Neuronal stem cell (in vitro differentiated cells): ENCODE measurements at regions not wholly inside any gene's neighbourhood (a gene's known extent, or its start where the extent isn't known, plus 50 kb on each side); places are given as distances from the start of the nearest gene placed in this dataset.

ENCODE experiments used
- DNase-seq: peaks from one replicate; pipeline ENCODE4 v3.0.0-alpha.2; 2013; ENCODE audit warnings: low spot score
- H2AFZ ChIP-seq: one replicate; pipeline ENCODE4 v1.6.1; 2013; ENCODE audit warnings: mild to moderate bottlenecking, low read length, inconsistent platforms
- H2AK5ac ChIP-seq: 2 replicates; pipeline ENCODE4 v1.6.1; 2013; ENCODE audit warnings: low read depth, mild to moderate bottlenecking, inconsistent platforms, low read length, moderate library complexity, mixed read lengths
- H2BK120ac ChIP-seq: 2 replicates; pipeline ENCODE4 v1.6.1; 2013; ENCODE audit warnings: low read depth, mild to moderate bottlenecking, inconsistent platforms, low read length, moderate library complexity, mixed read lengths
- H2BK12ac ChIP-seq: one replicate; pipeline ENCODE4 v1.6.1; 2013; ENCODE audit warnings: low read length, inconsistent platforms
- H2BK15ac ChIP-seq: 2 replicates; pipeline ENCODE4 v1.6.1; 2013; ENCODE audit warnings: mild to moderate bottlenecking, low read length, inconsistent platforms, mixed read lengths
- H2BK5ac ChIP-seq: one replicate; pipeline ENCODE4 v1.6.1; 2013; ENCODE audit warnings: inconsistent platforms, mild to moderate bottlenecking, low read length, moderate library complexity
- H3K14ac ChIP-seq: one replicate; pipeline ENCODE4 v1.6.1; 2013; ENCODE audit warnings: low read length, inconsistent platforms
- H3K18ac ChIP-seq: 2 replicates; pipeline ENCODE4 v1.6.1; 2013; ENCODE audit warnings: low read length, inconsistent platforms
- H3K23ac ChIP-seq: 2 replicates; pipeline ENCODE4 v1.6.1; 2013; ENCODE audit warnings: low read depth, mild to moderate bottlenecking, mixed read lengths, low read length, inconsistent platforms; ENCODE audit not compliant: poor library complexity
- H3K27ac ChIP-seq: replicated peaks from 3 replicates; pipeline ENCODE4 v1.5.1; 2013; ENCODE audit warnings: low read length, inconsistent platforms
- H3K27me3 ChIP-seq, 3 experiments: 2 replicates each; pipeline ENCODE4 v1.6.1; 2013; ENCODE audit warnings: low read length in 3 of 3, mild to moderate bottlenecking in 2 of 3, inconsistent platforms in 1 of 3, low read depth in 1 of 3, mixed read lengths in 1 of 3, moderate library complexity in 1 of 3; ENCODE audit not compliant: control insufficient read depth in 3 of 3, insufficient read depth in 3 of 3
- H3K36me3 ChIP-seq, 2 donors: replicated peaks in 1 of 2; 2 replicates each; pipeline ENCODE4 v1.6.1; 2013; ENCODE audit warnings: low read length in 2 of 2; ENCODE audit not compliant: control insufficient read depth in 2 of 2, insufficient read depth in 2 of 2
- H3K4ac ChIP-seq: 2 replicates; pipeline ENCODE4 v1.6.1; 2013; ENCODE audit warnings: inconsistent platforms, mild to moderate bottlenecking, low read length, moderate library complexity
- H3K4me1 ChIP-seq, 2 donors: 1 replicate in 1 of 2; 2 replicates in 1 of 2; pipeline ENCODE4 v1.6.1; 2013; ENCODE audit warnings: low read length in 2 of 2, low read depth in 1 of 2; ENCODE audit not compliant: control insufficient read depth in 2 of 2, insufficient read depth in 1 of 2
- H3K4me2 ChIP-seq: one replicate; pipeline ENCODE4 v1.6.1; 2013; ENCODE audit warnings: mild to moderate bottlenecking, low read length, inconsistent platforms; ENCODE audit not compliant: insufficient read depth, poor library complexity, severe bottlenecking
- H3K4me3 ChIP-seq, 2 donors: 2 replicates each; pipeline ENCODE4 v1.5.1; 2013; ENCODE audit warnings: low read length in 2 of 2, mild to moderate bottlenecking in 2 of 2, inconsistent platforms in 1 of 2, moderate library complexity in 1 of 2
- H3K79me1 ChIP-seq: one replicate; pipeline ENCODE4 v1.6.1; 2013; ENCODE audit warnings: low read depth, mild to moderate bottlenecking, inconsistent platforms, low read length, moderate library complexity
- H3K9ac ChIP-seq: one replicate; pipeline ENCODE4 v1.6.1; 2013; ENCODE audit warnings: mild to moderate bottlenecking, low read depth, low read length, inconsistent platforms; ENCODE audit not compliant: poor library complexity
- H3K9me3 ChIP-seq, 2 donors: replicated peaks in 1 of 2; 2 replicates each; pipeline versions ENCODE3 to v1.6.1; 2013; ENCODE audit warnings: low read length in 2 of 2, mild to moderate bottlenecking in 2 of 2, inconsistent platforms in 1 of 2, low read depth in 1 of 2, mixed read lengths in 1 of 2, moderate library complexity in 1 of 2; ENCODE audit not compliant: control insufficient read depth in 2 of 2, insufficient read depth in 1 of 2
- H4K8ac ChIP-seq: one replicate; pipeline ENCODE4 v1.6.1; 2013; ENCODE audit warnings: low read depth, mild to moderate bottlenecking, inconsistent platforms, low read length, moderate library complexity
- H4K91ac ChIP-seq: one replicate; pipeline ENCODE4 v1.6.1; 2013; ENCODE audit warnings: low read length, low read depth, mild to moderate bottlenecking, inconsistent platforms; ENCODE audit not compliant: poor library complexity
- WGBS, 2 donors: extraction: QIAGEN DNeasy Blood & Tissue Kit; methylation state at CpG; one replicate each; pipeline ENCODE4 v1.1.7; 2013; ENCODE audit warnings: missing lambda C conversion rate in 2 of 2, mixed read lengths in 1 of 2; ENCODE audit not compliant: insufficient read length in 2 of 2, insufficient replicate concordance in 1 of 2; ENCODE audit errors: extremely low coverage in 2 of 2; 5-methylcytosine and 5-hydroxymethylcytosine counted together

DNA sequence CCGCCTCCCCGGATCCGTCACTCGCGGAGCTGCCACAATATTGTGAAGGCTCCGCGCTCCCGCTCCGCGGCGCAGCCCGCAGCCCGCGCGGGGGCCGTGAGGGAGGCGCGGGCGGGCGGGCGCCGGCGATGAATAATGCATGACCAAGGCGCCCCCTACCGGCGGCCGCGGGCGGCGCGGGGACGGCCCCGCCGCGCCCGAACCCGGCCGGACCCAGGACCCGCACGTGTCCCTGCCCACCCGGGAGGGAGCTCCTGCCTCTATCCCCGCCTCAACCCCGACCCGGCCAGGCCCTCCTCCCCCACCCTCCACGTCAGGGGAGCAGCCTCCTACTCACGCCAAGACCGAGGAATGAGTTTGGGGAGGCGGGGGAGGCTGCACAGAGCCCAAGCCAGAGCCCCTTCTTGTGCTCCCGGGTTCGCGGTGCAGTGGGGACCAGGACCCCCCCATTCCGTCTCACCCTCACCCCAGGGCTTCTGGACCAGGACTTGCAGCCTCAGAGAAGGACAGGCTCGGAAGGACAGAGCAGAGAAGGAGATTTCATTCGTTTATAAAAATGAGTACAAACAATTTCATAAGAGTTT lies 70.8 kb upstream of the CASZ1 start:
- no peak overlapping the region for H2BK5ac ChIP-seq
- H3K14ac ChIP-seq = no peak overlapping the region
- H3K79me1 ChIP-seq = no peaks in the 10 kb centered on the region
- H2AFZ ChIP-seq = peak overlapping the region; percentile 96
- H2BK12ac ChIP-seq = peak overlapping the region; percentile 46
- no peak overlapping the region for H3K23ac ChIP-seq
- peak overlapping the region; percentile 55 for H3K4me2 ChIP-seq
- H2BK15ac ChIP-seq = no peak overlapping the region
- WGBS, 2 donors = no CpG with 5 or more reads among the region's 54 CpGs
- peaks cover 0 to 2% of the 10 kb centered on the region in 2 donors for H3K9me3 ChIP-seq
- H3K4me3 ChIP-seq = peak overlapping the region; percentile 24 to 49
- peak overlapping the region; percentile 83 for H4K91ac ChIP-seq
- peak overlapping the region; percentile 94 for H3K18ac ChIP-seq
- H3K4me1 ChIP-seq = peaks cover 15 to 23% of the 10 kb centered on the region in 2 donors
- peaks cover 0 to 68% (median 21%) of the 10 kb centered on the region in 3 experiments for H3K27me3 ChIP-seq
- peak overlapping the region; percentile 87 for H3K9ac ChIP-seq
- no peak overlapping the region for H2AK5ac ChIP-seq
- H3K4ac ChIP-seq = no peak overlapping the region
- H3K36me3 ChIP-seq = no peaks in the 10 kb centered on the region
- DNase-seq = peak; percentile 70
- H2BK120ac ChIP-seq = no peak overlapping the region
- no peak overlapping the region for H3K27ac ChIP-seq
- no peak overlapping the region for H4K8ac ChIP-seq

DNA sequence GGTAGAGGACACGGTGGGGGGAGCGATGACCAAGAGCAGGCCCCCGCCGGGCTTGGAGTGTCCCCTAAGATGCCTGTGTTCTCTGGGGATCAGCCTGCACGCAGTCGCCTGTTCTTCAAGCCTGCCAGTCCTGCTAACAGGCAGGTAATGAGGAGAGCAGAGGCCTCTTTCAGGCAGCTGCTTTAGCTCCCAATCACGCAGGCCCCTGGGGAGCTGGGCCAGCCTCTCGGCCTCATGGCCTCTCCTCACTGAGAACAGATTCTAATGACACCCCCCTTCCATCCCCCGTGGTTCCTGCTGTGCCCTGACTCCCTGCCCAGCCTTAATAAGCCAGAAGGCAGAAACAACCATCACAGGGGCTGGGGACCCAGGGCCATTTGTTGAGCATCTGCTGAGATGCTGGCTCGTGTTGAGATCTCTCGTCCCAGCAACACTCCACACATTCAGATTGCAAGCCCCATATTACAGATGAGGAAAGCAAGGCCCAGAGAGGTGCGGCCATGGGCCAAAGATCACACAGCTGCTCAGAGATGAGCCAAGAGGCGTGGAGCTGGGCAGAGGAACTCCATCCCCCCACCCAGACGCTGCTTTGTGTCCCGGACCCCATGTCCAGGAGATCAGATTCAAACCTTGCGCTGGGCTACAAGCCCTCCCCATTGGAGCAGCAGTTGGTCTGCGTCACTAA lies 71.6 kb upstream of the CASZ1 start:
- Histone ChIP-seq H3K18ac (peak overlapping the region; percentile 5), H2AFZ (peak overlapping the region; percentile 96), H2BK120ac (no peak overlapping the region), H3K27ac (no peak overlapping the region), H2AK5ac (peak overlapping the region; percentile 78), H3K9me3 (peaks cover 0 to 2% of the 10 kb centered on the region in 2 donors), H2BK12ac (no peak overlapping the region), H3K4me3 (no peak overlapping the region), H3K14ac (no peak overlapping the region), H3K36me3 (no peaks in the 10 kb centered on the region), H3K4ac (no peak overlapping the region), H4K91ac (no peak overlapping the region), H3K27me3 (peaks cover 0 to 61% (median 21%) of the 10 kb centered on the region in 3 experiments), H3K4me1 (peaks cover 15 to 23% of the 10 kb centered on the region in 2 donors), H2BK15ac (peak overlapping the region; percentile 66), H3K4me2 (no peak overlapping the region), H2BK5ac (no peak overlapping the region), H4K8ac (no peak overlapping the region), H3K23ac (no peak overlapping the region), H3K9ac (no peak overlapping the region), H3K79me1 (no peaks in the 10 kb centered on the region)
- WGBS, 2 donors = no CpG with 5 or more reads among the region's 17 CpGs
- no peak for DNase-seq

DNA sequence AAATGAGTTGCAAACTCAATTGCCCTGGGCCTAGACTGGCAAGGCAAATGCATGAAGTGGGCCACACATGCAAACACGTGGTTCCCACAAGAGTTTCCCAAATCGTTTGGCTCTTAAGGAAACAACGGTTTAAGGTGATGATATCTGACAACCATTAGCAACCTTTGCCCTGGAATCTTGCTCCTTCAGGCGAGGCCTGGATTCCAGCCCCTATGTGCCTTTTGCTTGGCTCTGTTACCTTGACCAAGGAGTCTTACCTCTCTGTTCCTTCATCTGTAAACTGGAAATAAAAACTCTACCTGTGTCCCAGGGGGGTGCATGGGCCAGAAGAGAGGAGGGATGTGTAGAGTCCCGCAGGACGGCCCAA lies 72.1 kb upstream of the CASZ1 start:
- Histone ChIP-seq H3K27me3 (peaks cover 0 to 55% (median 21%) of the 10 kb centered on the region in 3 experiments), H3K9ac (no peak overlapping the region), H2BK120ac (no peak overlapping the region), H3K14ac (no peak overlapping the region), H4K8ac (no peak overlapping the region), H3K4me2 (no peak overlapping the region), H3K79me1 (no peaks in the 10 kb centered on the region), H3K36me3 (no peaks in the 10 kb centered on the region), H2AK5ac (peak overlapping the region; percentile 78), H2AFZ (no peak overlapping the region), H3K4me1 (peaks cover 15 to 18% of the 10 kb centered on the region in 2 donors), H2BK12ac (no peak overlapping the region), H4K91ac (no peak overlapping the region), H2BK5ac (no peak overlapping the region), H3K4me3 (no peak overlapping the region), H2BK15ac (no peak overlapping the region), H3K23ac (no peak overlapping the region), H3K18ac (no peak overlapping the region), H3K9me3 (peaks cover 0 to 2% of the 10 kb centered on the region in 2 donors), H3K4ac (no peak overlapping the region), H3K27ac (no peak overlapping the region)
- no peak for DNase-seq
- no CpG with 5 or more reads among the region's 6 CpGs for WGBS, 2 donors

DNA sequence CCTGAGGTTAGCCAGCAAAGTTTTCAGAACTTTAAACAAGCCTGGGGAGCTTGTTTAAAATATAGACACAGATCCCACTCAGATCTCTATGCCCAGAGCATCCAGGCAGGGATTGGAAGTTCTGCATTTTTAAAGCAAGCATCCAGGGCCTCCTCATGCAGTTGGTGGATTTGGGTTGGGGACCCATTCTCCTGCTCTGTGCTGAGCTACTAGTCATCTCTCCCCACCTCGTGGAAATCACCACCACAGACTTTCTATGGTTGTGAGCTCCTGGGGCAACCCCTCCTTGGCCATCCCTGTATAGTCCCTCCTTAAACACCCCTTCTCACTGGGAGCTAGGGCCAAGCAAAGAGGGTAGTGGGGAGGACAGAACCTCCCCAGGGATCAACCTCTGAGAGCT lies 73.5 kb upstream of the CASZ1 start:
- Histone ChIP-seq H2BK15ac (no peak overlapping the region), H2BK120ac (no peak overlapping the region), H2AFZ (no peak overlapping the region), H3K79me1 (no peaks in the 10 kb centered on the region), H3K36me3 (no peaks in the 10 kb centered on the region), H3K4me1 (peaks cover 9 to 15% of the 10 kb centered on the region in 2 donors), H3K23ac (no peak overlapping the region), H3K4ac (no peak overlapping the region), H3K27me3 (peaks cover 0 to 44% (median 13%) of the 10 kb centered on the region in 3 experiments), H3K18ac (no peak overlapping the region), H3K4me3 (no peak overlapping the region), H4K8ac (no peak overlapping the region), H3K27ac (no peak overlapping the region), H4K91ac (no peak overlapping the region), H2BK12ac (no peak overlapping the region), H3K9ac (no peak overlapping the region), H3K14ac (no peak overlapping the region), H3K9me3 (no peaks in the 10 kb centered on the region), H3K4me2 (no peak overlapping the region), H2AK5ac (no peak overlapping the region), H2BK5ac (no peak overlapping the region)
- DNase-seq = no peak
- WGBS, 2 donors = no CpG with 5 or more reads among the region's 1 CpG
